GM19035 (cell line): ENCODE measurements at regions not wholly inside any gene's neighbourhood (a gene's known extent, or its start where the extent isn't known, plus 50 kb on each side); places are given as distances from the start of the nearest gene placed in this dataset.

Experiments
- ATAC-seq: cut with Tn5 transposase; IDR thresholded peaks from one replicate; pipeline ENCODE4 v1.9.1; 2021; ENCODE audit not compliant: unreplicated experiment

DNA sequence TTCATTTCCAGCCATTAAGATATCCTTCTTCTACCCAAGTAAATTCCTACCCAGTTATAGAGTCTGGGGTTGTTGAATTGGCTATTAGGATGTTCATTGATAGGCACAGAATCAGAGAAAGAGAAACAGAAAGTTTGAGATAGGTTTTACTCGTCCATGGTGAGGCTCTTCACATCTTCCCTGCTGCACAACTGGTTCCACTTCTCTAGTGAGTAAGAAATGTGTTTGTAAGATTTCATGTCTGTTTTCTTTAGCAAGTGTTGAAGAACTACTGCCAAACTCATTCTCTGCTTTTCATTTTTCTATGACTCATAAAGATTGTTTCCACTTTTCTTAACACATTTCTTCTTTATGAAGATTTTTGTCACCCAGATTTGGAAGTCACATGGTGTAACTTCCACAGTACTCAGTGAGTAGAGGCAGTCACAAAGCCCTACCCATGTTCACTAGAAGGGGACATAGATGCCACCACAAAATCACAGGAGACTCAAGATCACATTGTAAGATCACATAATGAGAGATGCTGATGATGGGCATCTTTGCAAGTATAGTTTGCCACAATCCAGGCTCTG, 152.3 kb downstream of the SNX7 start:
- peak; percentile 67 for ATAC-seq

DNA sequence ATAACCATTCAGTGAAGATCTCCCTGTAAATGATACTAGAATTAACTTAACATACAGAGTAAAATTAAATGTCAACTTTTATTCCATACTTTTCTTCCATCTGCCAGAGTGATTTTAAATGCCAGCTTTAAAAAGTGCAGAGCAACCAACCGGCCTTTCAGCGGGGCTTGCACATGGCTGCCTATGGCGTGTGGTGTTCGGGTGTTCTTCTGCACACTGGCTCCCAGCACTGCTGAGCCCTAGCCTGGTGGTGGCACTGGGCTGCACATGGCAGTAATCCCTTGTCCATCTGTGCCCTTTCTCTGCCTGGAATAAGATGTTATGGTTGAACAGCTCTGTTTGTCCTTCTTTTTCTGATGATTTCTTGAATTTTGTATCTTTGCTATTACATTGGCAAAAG, 156.3 kb downstream of the SNX7 start:
- no peak for ATAC-seq

DNA sequence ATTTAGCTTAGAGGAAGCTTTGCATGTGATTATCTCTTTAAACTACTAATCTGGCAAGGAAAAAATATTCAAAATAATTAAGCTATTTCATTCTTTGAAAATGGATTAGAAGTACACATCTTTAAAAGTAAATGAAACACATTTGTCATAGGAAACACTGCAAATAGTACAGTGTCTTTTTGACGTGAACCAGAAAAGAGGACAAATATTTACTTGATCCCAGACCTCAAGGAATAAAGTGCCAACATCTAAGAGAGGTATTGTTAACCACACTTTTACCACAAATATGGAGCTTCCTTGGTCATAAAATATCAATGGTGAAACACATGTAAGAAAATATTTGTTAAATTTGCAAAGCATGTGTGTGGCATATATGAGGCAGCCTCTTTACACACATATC, 159.9 kb downstream of the SNX7 start:
- ATAC-seq: no peak

DNA sequence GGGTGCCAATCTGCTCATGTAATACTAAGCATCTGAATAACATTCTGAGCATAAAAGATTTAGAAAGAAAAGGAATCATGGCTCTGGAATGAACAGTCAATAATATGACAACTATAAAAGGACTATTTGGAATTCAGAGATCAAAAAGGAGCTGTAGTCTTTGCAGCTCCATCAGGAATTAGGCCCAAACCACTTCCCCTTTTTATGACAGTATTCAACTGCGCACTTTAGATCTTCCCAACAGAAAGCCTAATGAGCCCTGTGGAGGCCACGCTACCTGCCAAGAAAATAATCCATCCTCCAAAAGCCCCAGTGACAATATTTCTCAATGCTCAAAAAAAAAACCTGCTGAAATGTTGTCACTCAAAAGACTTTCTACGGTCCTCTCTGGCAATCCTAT, 163.2 kb downstream of the SNX7 start:
- no peak for ATAC-seq

DNA sequence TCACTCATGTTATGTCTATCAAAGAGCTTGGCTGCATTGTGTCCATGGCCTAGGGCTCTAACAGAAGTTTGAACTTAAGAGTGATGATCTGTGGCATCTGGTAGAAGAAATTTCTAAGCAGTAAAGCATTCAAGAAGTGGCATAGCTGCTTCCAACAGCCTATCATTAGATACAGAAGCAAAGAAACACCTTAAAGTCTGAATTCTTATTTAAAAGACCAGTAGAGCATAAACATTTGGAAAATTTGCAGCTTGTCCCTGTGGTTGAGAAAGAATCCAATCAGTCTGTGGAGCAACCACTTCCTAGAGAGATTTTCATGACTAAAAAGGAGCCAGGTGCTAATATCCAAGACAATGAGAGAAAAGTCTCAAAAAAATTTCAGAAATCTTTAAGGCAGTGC, 165.5 kb downstream of the SNX7 start:
- no peak for ATAC-seq

DNA sequence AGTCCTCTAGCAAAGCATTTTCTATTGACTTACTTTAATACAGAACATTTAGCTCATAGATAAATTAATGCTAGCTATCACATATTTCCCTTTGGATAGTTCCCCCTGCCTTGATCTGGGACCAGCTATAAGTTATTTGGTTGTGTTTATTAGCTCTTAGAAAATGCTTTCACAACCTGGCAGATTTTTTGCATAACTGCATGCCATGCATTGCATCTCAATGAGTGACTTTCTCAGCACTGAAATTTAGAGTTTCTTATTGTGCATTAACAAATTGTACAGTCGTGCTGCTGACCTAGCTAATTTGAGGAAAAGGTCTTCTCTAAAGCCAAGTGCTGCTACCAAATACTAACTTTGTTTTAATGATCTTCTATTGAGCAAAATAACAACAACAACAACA, 164.8 kb downstream of the PLPPR5 start:
- ATAC-seq: no peak
